ENCODE measurements at regions not wholly inside any gene's neighbourhood (a gene's known extent, or its start where the extent isn't known, plus 50 kb on each side); places are given as distances from the start of the nearest gene placed in this dataset.

DNA sequence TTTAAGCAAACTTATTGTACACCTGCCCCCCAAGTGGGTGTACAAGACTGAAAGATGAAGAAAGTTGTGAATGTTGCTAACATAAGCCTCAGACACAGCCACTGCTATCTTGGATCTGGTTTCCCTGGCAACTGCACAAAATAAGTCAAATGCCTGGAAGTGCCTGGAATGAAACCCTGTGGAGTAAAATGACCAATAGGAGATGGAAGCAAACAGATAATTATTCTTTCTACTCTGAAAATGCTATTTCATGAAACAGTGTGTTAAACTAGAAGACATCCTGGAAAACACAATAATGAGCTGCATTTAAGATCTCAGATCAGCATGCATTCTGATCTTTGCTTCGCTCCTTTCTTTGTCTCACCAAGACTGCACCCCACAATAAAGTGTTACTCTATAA lies 1016.0 kb downstream of the ARAP2 start:
- TF ChIP-seq, protein P1, sequence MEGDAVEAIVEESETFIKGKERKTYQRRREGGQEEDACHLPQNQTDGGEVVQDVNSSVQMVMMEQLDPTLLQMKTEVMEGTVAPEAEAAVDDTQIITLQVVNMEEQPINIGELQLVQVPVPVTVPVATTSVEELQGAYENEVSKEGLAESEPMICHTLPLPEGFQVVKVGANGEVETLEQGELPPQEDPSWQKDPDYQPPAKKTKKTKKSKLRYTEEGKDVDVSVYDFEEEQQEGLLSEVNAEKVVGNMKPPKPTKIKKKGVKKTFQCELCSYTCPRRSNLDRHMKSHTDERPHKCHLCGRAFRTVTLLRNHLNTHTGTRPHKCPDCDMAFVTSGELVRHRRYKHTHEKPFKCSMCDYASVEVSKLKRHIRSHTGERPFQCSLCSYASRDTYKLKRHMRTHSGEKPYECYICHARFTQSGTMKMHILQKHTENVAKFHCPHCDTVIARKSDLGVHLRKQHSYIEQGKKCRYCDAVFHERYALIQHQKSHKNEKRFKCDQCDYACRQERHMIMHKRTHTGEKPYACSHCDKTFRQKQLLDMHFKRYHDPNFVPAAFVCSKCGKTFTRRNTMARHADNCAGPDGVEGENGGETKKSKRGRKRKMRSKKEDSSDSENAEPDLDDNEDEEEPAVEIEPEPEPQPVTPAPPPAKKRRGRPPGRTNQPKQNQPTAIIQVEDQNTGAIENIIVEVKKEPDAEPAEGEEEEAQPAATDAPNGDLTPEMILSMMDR (IDR thresholded peaks at IDR 0.05), result no peak
- H2AFZ ChIP-seq (ENCODE audit: insufficient read depth, low read depth, low read length, poor library complexity, severe bottlenecking), result no peak overlapping the region
- WGBS (ENCODE audit: insufficient coverage), result 100% methylated on average over 1 of the region's 1 CpG
- Mint-ChIP-seq H3K4me1 (no peaks in the 10 kb centered on the region), H3K4me3 (no peak overlapping the region), H3K27ac (no peak overlapping the region), H3K27me3 (ENCODE audit: low read depth in 3 of 3) (peaks cover 0 to 4% (median 0%) of the 10 kb centered on the region in 3 donors), H3K36me3 (no peaks in the 10 kb centered on the region), H3K9me3 (peaks cover 0 to 2% (median 0%) of the 10 kb centered on the region in 7 donors)
- H3K4me2 ChIP-seq (replicated peaks; ENCODE audit: extremely low read depth, low read length, poor library complexity, severe bottlenecking), result no peak overlapping the region
- H3K4me1 ChIP-seq (ENCODE audit: control insufficient read depth in 1 of 2, insufficient read depth in 2 of 2, low read length in 2 of 2), result no peaks in the 10 kb centered on the region
- no peak overlapping the region for H3K4me3 ChIP-seq (replicated peaks in 1 of 3; ENCODE audit: low read depth in 2 of 3, low read length in 3 of 3)
- no peak overlapping the region for H3K27ac ChIP-seq (ENCODE audit: low read depth in 1 of 2, low read length in 2 of 2)
- H3K27me3 ChIP-seq (ENCODE audit: control insufficient read depth in 2 of 2, insufficient read depth in 2 of 2, low read length in 2 of 2), result no peaks in the 10 kb centered on the region
- H3K9me3 ChIP-seq (replicated peaks in 1 of 2; ENCODE audit: control insufficient read depth in 1 of 2, insufficient read depth in 1 of 2, low read length in 2 of 2), result no peaks in the 10 kb centered on the region
- intact Hi-C loops (cut with micrococcal nuclease), result no loop called here
- H4K20me1 ChIP-seq (ENCODE audit: insufficient read depth, low read length), result no peaks in the 10 kb centered on the region
- H3K9ac ChIP-seq (ENCODE audit: insufficient read depth, low read length, poor library complexity, severe bottlenecking), result no peak overlapping the region
- no peaks in the 10 kb centered on the region for H3K79me2 ChIP-seq (ENCODE audit: insufficient read depth, low read length)
- no peak for DNase-seq
- no peaks in the 10 kb centered on the region for H3K36me3 ChIP-seq (replicated peaks in 1 of 2; ENCODE audit: control insufficient read depth in 1 of 2, insufficient read depth in 2 of 2, low read length in 2 of 2)

- intact Hi-C loops (cut with micrococcal nuclease), result no loop called here
- H3K4me3 ChIP-seq (replicated peaks in 1 of 3; ENCODE audit: low read depth in 2 of 3, low read length in 3 of 3), result no peak overlapping the region
- no peaks in the 10 kb centered on the region for H3K36me3 ChIP-seq (replicated peaks in 1 of 2; ENCODE audit: control insufficient read depth in 1 of 2, insufficient read depth in 2 of 2, low read length in 2 of 2)
- Mint-ChIP-seq H3K27me3 (ENCODE audit: low read depth in 3 of 3) (peaks cover 0 to 2% (median 0%) of the 10 kb centered on the region in 3 donors), H3K9me3 (peaks cover 0 to 1% (median 0%) of the 10 kb centered on the region in 7 donors), H3K4me3 (no peak overlapping the region), H3K27ac (no peak overlapping the region), H3K36me3 (no peaks in the 10 kb centered on the region), H3K4me1 (no peaks in the 10 kb centered on the region)
- no peak overlapping the region for H3K27ac ChIP-seq (ENCODE audit: low read depth in 1 of 2, low read length in 2 of 2)
- H3K9ac ChIP-seq (ENCODE audit: insufficient read depth, low read length, poor library complexity, severe bottlenecking), result no peak overlapping the region
- H4K20me1 ChIP-seq (ENCODE audit: insufficient read depth, low read length), result no peaks in the 10 kb centered on the region
- no peaks in the 10 kb centered on the region for H3K79me2 ChIP-seq (ENCODE audit: insufficient read depth, low read length)
- no peak for DNase-seq
- no peak overlapping the region for H2AFZ ChIP-seq (ENCODE audit: insufficient read depth, low read depth, low read length, poor library complexity, severe bottlenecking)
- H3K9me3 ChIP-seq (replicated peaks in 1 of 2; ENCODE audit: control insufficient read depth in 1 of 2, insufficient read depth in 1 of 2, low read length in 2 of 2), result no peaks in the 10 kb centered on the region
- TF ChIP-seq, protein P1 (IDR thresholded peaks at IDR 0.05), result no peak
- H3K27me3 ChIP-seq (ENCODE audit: control insufficient read depth in 2 of 2, insufficient read depth in 2 of 2, low read length in 2 of 2), result no peaks in the 10 kb centered on the region
- H3K4me1 ChIP-seq (ENCODE audit: control insufficient read depth in 1 of 2, insufficient read depth in 2 of 2, low read length in 2 of 2), result no peaks in the 10 kb centered on the region
- H3K4me2 ChIP-seq (replicated peaks; ENCODE audit: extremely low read depth, low read length, poor library complexity, severe bottlenecking), result no peak overlapping the region
- WGBS (ENCODE audit: insufficient coverage), result no CpG with 5 or more reads among the region's 2 CpGs
Measured at GRCh38 chr4:35229021-35229420, 1015.3 kb downstream of the ARAP2 start.
